ENCODE measurements at regions not wholly inside any gene's neighbourhood (a gene's known extent, or its start where the extent isn't known, plus 50 kb on each side); places are given as distances from the start of the nearest gene placed in this dataset.

- no peak for DNase-seq
Observed at GRCh38 chr11:112722148-112722547, 239.1 kb upstream of the NCAM1 start.

GRCh38 chr11:112722876-112723275 is 238.3 kb upstream of the NCAM1 start:
- no peak for DNase-seq

- peak; percentile 96 for DNase-seq
Observed at GRCh38 chr11:112723676-112724495, 237.3 kb upstream of the NCAM1 start.

GRCh38 chr11:112724496-112724790 is 236.8 kb upstream of the NCAM1 start:
- no peak for DNase-seq

GRCh38 chr11:112725636-112726035 is 235.6 kb upstream of the NCAM1 start:
- DNase-seq, result no peak

GRCh38 chr11:112727341-112727841 is 233.8 kb upstream of the NCAM1 start:
- DNase-seq, result no peak

- no peak for DNase-seq
Observed at GRCh38 chr11:112728288-112728687, 232.9 kb upstream of the NCAM1 start.

GRCh38 chr11:112728716-112729115 is 232.5 kb upstream of the NCAM1 start:
- DNase-seq, result peak; percentile 15

GRCh38 chr11:112730591-112730990 is 230.6 kb upstream of the NCAM1 start:
- DNase-seq, result no peak

GRCh38 chr11:112731538-112731937 is 229.7 kb upstream of the NCAM1 start:
- DNase-seq, result no peak

- DNase-seq, result no peak
Observed at GRCh38 chr11:112732031-112732430, 229.2 kb upstream of the NCAM1 start.

- DNase-seq, result no peak
Observed at GRCh38 chr11:112734207-112734606, 227.0 kb upstream of the NCAM1 start.

- DNase-seq, result no peak
Observed at GRCh38 chr11:112735470-112735869, 225.8 kb upstream of the NCAM1 start.

GRCh38 chr11:112744041-112744440 is 217.2 kb upstream of the NCAM1 start:
- peak; percentile 83 for DNase-seq

GRCh38 chr11:112745973-112746372 is 215.2 kb upstream of the NCAM1 start:
- peak; percentile 53 for DNase-seq

GRCh38 chr11:112748252-112748651 is 213.0 kb upstream of the NCAM1 start:
- no peak for DNase-seq

- no peak for DNase-seq
Observed at GRCh38 chr11:112748713-112749543, 212.3 kb upstream of the NCAM1 start.

- DNase-seq, result no peak
Observed at GRCh38 chr11:112751329-112751728, 209.9 kb upstream of the NCAM1 start.

- no peak for DNase-seq
Observed at GRCh38 chr11:112751772-112752171, 209.4 kb upstream of the NCAM1 start.

GRCh38 chr11:112752563-112752962 is 208.7 kb upstream of the NCAM1 start:
- DNase-seq, result no peak

GRCh38 chr11:112753706-112754105 is 207.5 kb upstream of the NCAM1 start:
- DNase-seq, result no peak

GRCh38 chr11:112759418-112759817 is 201.8 kb upstream of the NCAM1 start:
- no peak for DNase-seq

GRCh38 chr11:112760396-112761059 is 200.7 kb upstream of the NCAM1 start:
- no peak for DNase-seq

Measured in NCI-H146 (cell line).